ENCODE measurements at regions not wholly inside any gene's neighbourhood (a gene's known extent, or its start where the extent isn't known, plus 50 kb on each side); places are given as distances from the start of the nearest gene placed in this dataset.

DNA sequence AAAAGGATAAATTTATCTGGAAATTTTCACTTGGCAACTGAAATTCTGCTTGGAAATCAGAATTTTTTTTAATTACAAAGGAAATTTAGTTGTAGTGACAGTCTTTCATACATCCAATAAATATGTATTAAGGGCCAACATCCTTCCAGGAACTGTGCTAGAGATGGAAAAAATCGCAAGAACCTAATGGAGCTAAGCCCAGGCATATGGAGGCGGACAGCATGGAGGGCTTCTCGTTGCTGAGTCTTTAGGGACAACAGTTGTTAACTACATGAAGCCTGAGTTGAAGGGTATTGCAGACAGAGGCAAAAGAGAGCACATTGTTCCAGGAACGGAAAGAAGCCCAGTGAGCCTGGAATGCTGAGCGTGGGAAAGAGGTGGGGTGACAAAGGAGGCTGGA is 208.9 kb downstream of the IBTK start:
- Histone ChIP-seq H2AFZ (ENCODE audit: low read length) (no peak overlapping the region), H3K14ac (ENCODE audit: insufficient read length) (no peak overlapping the region), H4K8ac (ENCODE audit: extremely low read depth, insufficient read depth, low read length) (no peak overlapping the region), H2BK15ac (ENCODE audit: low read length) (no peak overlapping the region), H4K20me1 (replicated peaks in 1 of 2; ENCODE audit: control insufficient read depth in 1 of 2, insufficient read depth in 2 of 2, low read length in 2 of 2) (no peaks in the 10 kb centered on the region), H3K4me1 (replicated peaks in 1 of 4; ENCODE audit: control insufficient read depth in 3 of 4, insufficient read depth in 4 of 4, low read length in 3 of 4) (no peaks in the 10 kb centered on the region), H3K4ac (replicated peaks; ENCODE audit: insufficient read length, low read depth, low read length) (no peak overlapping the region), H3K23me2 (ENCODE audit: low read depth, low read length) (no peaks in the 10 kb centered on the region), H3K27me3 (replicated peaks in 1 of 4; ENCODE audit: control insufficient read depth in 3 of 4, extremely low read depth in 1 of 4, insufficient read depth in 3 of 4, low read length in 3 of 4) (no peaks in the 10 kb centered on the region), H3K18ac (ENCODE audit: extremely low read depth, low read length) (no peak overlapping the region), H3K4me2 (ENCODE audit: insufficient read depth in 1 of 2, low read depth in 2 of 2, low read length in 2 of 2) (no peak overlapping the region), H3K27ac (ENCODE audit: low read depth, low read length) (no peak overlapping the region), H2BK120ac (replicated peaks; ENCODE audit: low read depth, low read length) (no peak overlapping the region), H2BK5ac (ENCODE audit: low read depth, low read length) (no peak overlapping the region), H2BK20ac (ENCODE audit: low read length) (no peak overlapping the region), H2BK12ac (ENCODE audit: low read depth, low read length) (no peak overlapping the region), H3K56ac (replicated peaks; ENCODE audit: insufficient read length, low read depth, low read length) (no peak overlapping the region), H3K79me1 (ENCODE audit: low read depth, low read length) (no peaks in the 10 kb centered on the region), H3K23ac (ENCODE audit: insufficient read length) (no peak overlapping the region), H3K36me3 (ENCODE audit: control insufficient read depth in 2 of 4, insufficient read depth in 4 of 4, low read length in 3 of 4) (no peaks in the 10 kb centered on the region), H2AK5ac (ENCODE audit: low read depth, low read length) (no peak overlapping the region), H3K9ac (replicated peaks in 1 of 4; ENCODE audit: extremely low read depth in 1 of 4, low read depth in 3 of 4, low read length in 3 of 4) (no peak overlapping the region), H3K4me3 (ENCODE audit: extremely low read depth in 1 of 4, insufficient read depth in 2 of 4, low read depth in 3 of 4, low read length in 4 of 4) (no peak overlapping the region), H4K5ac (ENCODE audit: insufficient read length, low read depth, low read length) (no peak overlapping the region), H4K91ac (replicated peaks; ENCODE audit: insufficient read length, low read length) (no peak overlapping the region), H3K9me3 (ENCODE audit: insufficient read depth in 2 of 2, low read depth in 1 of 2, low read length in 1 of 2) (no peaks in the 10 kb centered on the region), H3K79me2 (ENCODE audit: control insufficient read depth in 1 of 2, insufficient read depth in 2 of 2, low read length in 2 of 2) (no peaks in the 10 kb centered on the region)
- TF ChIP-seq CTBP2 (IDR thresholded peaks at IDR 0.05; ENCODE audit: borderline replicate concordance, insufficient read depth, insufficient read length, low read length) = no peak
- no peak for TF ChIP-seq JUN (IDR thresholded peaks at IDR 0.05; ENCODE audit: low read depth, low read length)
- TF ChIP-seq RBBP5 (IDR thresholded peaks at IDR 0.05; ENCODE audit: borderline replicate concordance, low read depth, low read length) = no peak
- POLR2A ChIA-PET (ENCODE audit: partially characterized antibody) = no interaction called here
- DNase-seq (ENCODE audit: low read depth in 1 of 2, low spot score in 2 of 2) (no peak), FAIRE-seq (no peak)
- CTCF ChIA-PET (ENCODE audit: partially characterized antibody) = interaction anchor here (1.0 to 2.6 kb wide), 3 partner anchors 9 to 33 kb away, joined by 3 to 14 read pairs (median 5); no protein-coding TSS in a partner anchor
- WGBS, 2 experiments (ENCODE audit: extremely low coverage in 1 of 2, insufficient coverage in 1 of 2, insufficient read length in 1 of 2, insufficient replicate concordance in 2 of 2, low coverage in 1 of 2, low lambda C conversion rate in 2 of 2, missing lambda C conversion rate in 1 of 2) = 83% methylated on average over 5 of the region's 5 CpGs; no CpG with 5 or more reads in 1 of the 2 experiments

Measured in H1 (cell line).